Stimulated activated naive B cell treated with anti-CD40 and anti-IgM and Interleukin-4, amounts not matched to agents 10 μg/mL and 1 μg/mL and 100 μg/mL, for 72 hours (primary cell): ENCODE measurements at regions not wholly inside any gene's neighbourhood (a gene's known extent, or its start where the extent isn't known, plus 50 kb on each side); places are given as distances from the start of the nearest gene placed in this dataset.

Experiments used
- ATAC-seq, 2 donors: fragments of 150-1000 bp; cut with Tn5 transposase; replicated peaks; 2 replicates each; pipeline ENCODE4 v1.10.0; 2021; ENCODE audit warnings: moderate library complexity in 1 of 2
- DNase-seq: peaks from one replicate; pipeline ENCODE4 v3.0.0; 2021
- H3K27ac Mint-ChIP-seq: one replicate; pipeline ENCODE4 v1.8.0; 2022; ENCODE audit warnings: mild to moderate bottlenecking, mixed read lengths
- H3K27me3 Mint-ChIP-seq, 2 donors: one replicate each; pipeline ENCODE4 v1.8.0; 2022; ENCODE audit warnings: mixed read lengths in 2 of 2
- H3K36me3 Mint-ChIP-seq, 2 donors: one replicate each; pipeline ENCODE4 v1.8.0; 2022; ENCODE audit warnings: mixed read lengths in 2 of 2, mild to moderate bottlenecking in 1 of 2
- H3K4me1 Mint-ChIP-seq, 2 donors: one replicate each; pipeline ENCODE4 v1.8.0; 2022; ENCODE audit warnings: mixed read lengths in 2 of 2, mild to moderate bottlenecking in 1 of 2
- H3K4me3 Mint-ChIP-seq, 2 donors: one replicate each; pipeline ENCODE4 v1.8.0; 2022; ENCODE audit warnings: mild to moderate bottlenecking in 2 of 2, mixed read lengths in 2 of 2, moderate library complexity in 1 of 2
- H3K9me3 Mint-ChIP-seq, 2 donors: one replicate each; pipeline ENCODE4 v1.8.0; 2022; ENCODE audit warnings: mixed read lengths in 2 of 2, mild to moderate bottlenecking in 1 of 2

DNA sequence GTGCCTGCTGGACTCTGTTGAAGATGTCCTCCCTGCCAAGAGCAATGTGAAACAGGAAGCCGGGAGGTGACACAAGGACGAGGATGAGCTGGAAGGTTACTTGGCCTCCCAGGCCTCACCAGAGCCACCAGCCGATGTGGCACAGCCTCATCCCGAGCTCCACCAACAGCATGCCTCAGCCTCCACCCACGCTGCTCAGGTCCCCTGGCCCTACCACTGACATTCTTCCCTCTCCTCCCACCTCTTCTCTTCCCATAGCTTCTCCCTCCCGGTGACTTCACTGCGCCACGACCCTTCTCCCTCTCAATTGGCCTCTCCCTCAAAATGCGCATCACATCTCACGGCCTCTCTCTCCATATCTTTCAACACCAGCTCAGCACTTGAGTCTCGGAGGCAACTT lies 249.9 kb downstream of the SKAP2 start:
- ATAC-seq, result no peak
- Mint-ChIP-seq H3K27me3 (no peaks in the 10 kb centered on the region), H3K4me3 (no peak overlapping the region), H3K27ac (no peak overlapping the region), H3K36me3 (peaks cover 50 to 83% of the 10 kb centered on the region in 2 donors), H3K9me3 (peaks cover 0 to 6% of the 10 kb centered on the region in 2 donors), H3K4me1 (no peaks in the 10 kb centered on the region)
- no peak for DNase-seq

DNA sequence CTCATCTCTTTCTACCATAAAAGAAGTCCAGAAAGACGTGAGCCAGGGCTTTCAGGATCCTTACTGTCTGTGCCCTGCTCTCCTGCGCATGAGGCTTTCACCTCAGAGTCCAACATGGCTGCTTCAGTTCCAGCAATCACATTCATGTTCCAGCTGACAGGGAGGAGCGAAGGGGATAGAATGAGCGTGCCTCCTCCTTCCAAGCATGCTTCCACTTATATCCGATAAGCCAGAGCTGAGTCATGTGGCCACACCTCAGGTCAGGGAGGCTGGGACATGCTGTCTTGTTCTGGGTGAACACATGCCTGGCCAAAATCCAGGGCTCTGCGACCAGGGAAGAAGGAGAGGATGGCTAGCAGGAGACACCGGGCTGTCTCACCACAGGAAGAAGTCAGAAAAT lies 248.2 kb downstream of the SKAP2 start:
- peaks cover 49 to 79% of the 10 kb centered on the region in 2 donors for H3K36me3 Mint-ChIP-seq
- no peaks in the 10 kb centered on the region for H3K27me3 Mint-ChIP-seq
- ATAC-seq (no peak), DNase-seq (no peak)
- H3K4me1 Mint-ChIP-seq, result no peaks in the 10 kb centered on the region
- H3K27ac Mint-ChIP-seq, result no peak overlapping the region
- H3K9me3 Mint-ChIP-seq, result peaks cover 2 to 13% of the 10 kb centered on the region in 2 donors
- no peak overlapping the region for H3K4me3 Mint-ChIP-seq

DNA sequence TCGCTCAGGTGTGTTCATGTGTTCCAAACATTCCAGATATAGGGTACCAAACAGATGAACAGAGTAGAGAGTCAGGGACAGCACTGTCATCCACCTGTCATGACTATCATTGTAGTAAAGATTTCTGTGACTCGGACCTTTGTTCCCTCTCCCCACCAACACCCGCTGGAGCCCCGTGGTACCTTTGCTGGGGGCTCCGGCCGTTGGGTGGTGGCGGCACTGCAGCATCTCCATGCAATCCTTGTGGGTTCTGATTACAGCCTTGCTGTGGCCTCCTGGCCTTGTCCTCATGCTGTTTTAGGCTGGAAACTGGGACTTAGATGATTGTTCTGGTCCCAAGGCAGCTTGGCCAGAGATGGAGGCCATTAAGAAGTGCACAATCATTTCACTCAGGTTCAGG lies 247.3 kb downstream of the SKAP2 start:
- H3K27me3 Mint-ChIP-seq, result no peaks in the 10 kb centered on the region
- H3K36me3 Mint-ChIP-seq, result peaks cover 44 to 74% of the 10 kb centered on the region in 2 donors
- ATAC-seq (no peak), DNase-seq (no peak)
- no peak overlapping the region for H3K27ac Mint-ChIP-seq
- H3K4me3 Mint-ChIP-seq, result no peak overlapping the region
- peaks cover 4 to 13% of the 10 kb centered on the region in 2 donors for H3K9me3 Mint-ChIP-seq
- H3K4me1 Mint-ChIP-seq, result no peaks in the 10 kb centered on the region
